Liver (tissue), 8 donors: ENCODE measurements at regions not wholly inside any gene's neighbourhood (a gene's known extent, or its start where the extent isn't known, plus 50 kb on each side); places are given as distances from the start of the nearest gene placed in this dataset.

ENCODE experiments used
- DNase-seq: peaks from one replicate; pipeline ENCODE4 v3.0.0-alpha.2; 2017; ENCODE audit warnings: low spot score
- H3K27ac ChIP-seq, 2 donors: one replicate each; pipeline ENCODE4 v1.7.0; 2013; ENCODE audit warnings: inconsistent platforms in 2 of 2, low read length in 2 of 2, control low read depth in 1 of 2, low read depth in 1 of 2, mild to moderate bottlenecking in 1 of 2
- H3K27me3 ChIP-seq, 4 donors: one replicate each; pipeline versions ENCODE4 v1.6.1 to v1.7.0; 2013; ENCODE audit warnings: low read length in 3 of 4, inconsistent platforms in 1 of 4, mild to moderate bottlenecking in 1 of 4, moderate library complexity in 1 of 4; ENCODE audit not compliant: control insufficient read depth in 4 of 4, insufficient read depth in 4 of 4
- H3K36me3 ChIP-seq, 4 donors: one replicate each; pipeline versions ENCODE4 v1.6.1 to v1.7.0; 2013; ENCODE audit warnings: low read length in 3 of 4, mild to moderate bottlenecking in 3 of 4, low read depth in 1 of 4, moderate library complexity in 1 of 4; ENCODE audit not compliant: control insufficient read depth in 4 of 4, insufficient read depth in 3 of 4
- H3K4me1 ChIP-seq, 4 donors: one replicate each; pipeline versions ENCODE4 v1.6.1 to v1.7.0; 2013; ENCODE audit warnings: low read length in 3 of 4, mild to moderate bottlenecking in 3 of 4, moderate library complexity in 1 of 4; ENCODE audit not compliant: control insufficient read depth in 4 of 4, insufficient read depth in 4 of 4
- H3K4me3 ChIP-seq, 3 donors: one replicate each; pipeline versions ENCODE4 v1.6.1 to v1.7.0; 2013; ENCODE audit warnings: low read length in 3 of 3, control low read depth in 1 of 3, low read depth in 1 of 3, mild to moderate bottlenecking in 1 of 3
- H3K9ac ChIP-seq, 2 donors: one replicate each; pipeline ENCODE4 v1.7.0; 2013; ENCODE audit warnings: low read length in 2 of 2, mild to moderate bottlenecking in 2 of 2, moderate library complexity in 2 of 2, control low read depth in 1 of 2, low read depth in 1 of 2
- H3K9me3 ChIP-seq, 4 donors: one replicate each; pipeline versions ENCODE4 v1.6.1 to v1.7.0; 2013; ENCODE audit warnings: low read length in 3 of 4; ENCODE audit not compliant: control insufficient read depth in 4 of 4
- ATF3 ChIP-seq: IDR thresholded peaks from 2 replicates; pipeline ENCODE4 v1.6.1; 2016; ENCODE audit warnings: antibody characterized with exemption
- CTCF ChIP-seq: fragments of 150-350 bp; IDR thresholded peaks from 2 replicates; pipeline ENCODE4 v1.5.1; 2017; ENCODE audit warnings: improper control_type of control experiment, low read depth, low read length; ENCODE audit not compliant: missing input control
- EGR1 ChIP-seq, 2 donors: IDR thresholded peaks; 2 replicates each; pipeline ENCODE4 v1.6.1; 2016 to 2018; ENCODE audit warnings: antibody characterized with exemption in 2 of 2, low read depth in 2 of 2
- FOXA1 ChIP-seq: IDR thresholded peaks from 2 replicates; pipeline ENCODE4 v1.6.1; 2016; ENCODE audit warnings: antibody characterized with exemption
- FOXA2 ChIP-seq: IDR thresholded peaks from 2 replicates; pipeline ENCODE4 v1.6.1; 2016; ENCODE audit warnings: antibody characterized with exemption
- GABPA ChIP-seq, 2 donors: IDR thresholded peaks in 1 of 2; conservative IDR thresholded peaks in 1 of 2; 2 replicates each; pipeline ENCODE4 v1.6.1; 2016; ENCODE audit warnings: antibody characterized with exemption in 2 of 2, mild to moderate bottlenecking in 1 of 2, moderate library complexity in 1 of 2
- HNF4A ChIP-seq, 2 donors: conservative IDR thresholded peaks; 2 replicates each; pipeline ENCODE4 v1.6.1; 2016; ENCODE audit warnings: antibody characterized with exemption in 2 of 2, mild to moderate bottlenecking in 2 of 2
- HNF4G ChIP-seq: IDR thresholded peaks from 2 replicates; pipeline ENCODE4 v1.6.1; 2016; ENCODE audit warnings: antibody characterized with exemption
- JUND ChIP-seq, 2 donors: IDR thresholded peaks; 2 replicates each; pipeline ENCODE4 v1.6.1; 2016; ENCODE audit warnings: antibody characterized with exemption in 2 of 2
- MAX ChIP-seq: IDR thresholded peaks from 2 replicates; pipeline ENCODE4 v1.6.1; 2016; ENCODE audit warnings: antibody characterized with exemption
- NR2F2 ChIP-seq: IDR thresholded peaks from 2 replicates; pipeline ENCODE4 v1.6.1; 2016; ENCODE audit warnings: antibody characterized with exemption
- RAD21 ChIP-seq, 2 donors: IDR thresholded peaks; 2 replicates each; pipeline ENCODE4 v1.6.1; 2016; ENCODE audit warnings: antibody characterized with exemption in 2 of 2, mild to moderate bottlenecking in 2 of 2
- REST ChIP-seq: IDR thresholded peaks from 2 replicates; pipeline ENCODE4 v1.6.1; 2016; ENCODE audit warnings: antibody characterized with exemption, mild to moderate bottlenecking
- RXRA ChIP-seq, 2 donors: IDR thresholded peaks; 2 replicates each; pipeline ENCODE4 v1.6.1; 2017 to 2018; ENCODE audit warnings: antibody characterized with exemption in 2 of 2, mild to moderate bottlenecking in 1 of 2
- SP1 ChIP-seq: IDR thresholded peaks from 2 replicates; pipeline ENCODE4 v1.6.1; 2018; ENCODE audit warnings: antibody characterized with exemption, mild to moderate bottlenecking
- TAF1 ChIP-seq: conservative IDR thresholded peaks from 2 replicates; pipeline ENCODE4 v1.6.1; 2016; ENCODE audit warnings: antibody characterized with exemption, mild to moderate bottlenecking
- YY1 ChIP-seq: IDR thresholded peaks from 2 replicates; pipeline ENCODE4 v1.6.1; 2016; ENCODE audit warnings: antibody characterized with exemption, mild to moderate bottlenecking
- ZBTB33 ChIP-seq: IDR thresholded peaks from 2 replicates; pipeline ENCODE4 v1.6.1; 2016; ENCODE audit warnings: antibody characterized with exemption
- WGBS: extraction: QIAGEN DNeasy Blood & Tissue Kit; methylation state at CpG from one replicate; pipeline ENCODE4 v1.1.7; 2013; 5-methylcytosine and 5-hydroxymethylcytosine counted together
- donor health status: healthy.
- donor health status: healthy.
- donor health status: healthy.
- donor health status: healthy.
- donor health status: healthy.

- Histone ChIP-seq H3K9me3 (no peaks in the 10 kb centered on the region), H3K36me3 (no peaks in the 10 kb centered on the region), H3K27me3 (no peaks in the 10 kb centered on the region), H3K4me3 (no peak overlapping the region), H3K9ac (no peak overlapping the region), H3K27ac (no peak overlapping the region), H3K4me1 (peaks cover 0 to 5% (median 0%) of the 10 kb centered on the region in 4 donors)
- DNase-seq = no peak
- 60% methylated on average over 8 of the region's 8 CpGs for WGBS
- no peak for TF ChIP-seq EGR1 (IDR thresholded peaks at IDR 0.05; ENCODE audit: low read depth in 2 of 2)
- TF ChIP-seq ZBTB33 = no peak
- TF ChIP-seq HNF4A (conservative IDR thresholded peaks at IDR 0.05) = no peak
- no peak for TF ChIP-seq FOXA1
Measured at GRCh38 chr15:70327856-70328678, 230.3 kb upstream of the TLE3 start.

- no peaks in the 10 kb centered on the region for H3K9me3 ChIP-seq
- no peaks in the 10 kb centered on the region for H3K27me3 ChIP-seq
- no peaks in the 10 kb centered on the region for H3K36me3 ChIP-seq
- no peak for DNase-seq
- no peak overlapping the region for H3K27ac ChIP-seq
- H3K9ac ChIP-seq = no peak overlapping the region
- H3K4me1 ChIP-seq = peaks cover 0 to 5% (median 0%) of the 10 kb centered on the region in 4 donors
- H3K4me3 ChIP-seq = no peak overlapping the region
- TF ChIP-seq CTCF (no peak), MAX (no peak), RAD21 (IDR thresholded peaks at IDR 0.05) (no peak), JUND (IDR thresholded peaks at IDR 0.05) (no peak), FOXA1 (no peak), FOXA2 (no peak), EGR1 (IDR thresholded peaks at IDR 0.05; ENCODE audit: low read depth in 2 of 2) (no peak), GABPA (IDR thresholded peaks at IDR 0.05 in 1 of 2, conservative IDR thresholded peaks at IDR 0.05 in 1 of 2) (no peak), YY1 (no peak), ZBTB33 (no peak), REST (no peak), SP1 (no peak), HNF4G (no peak), NR2F2 (no peak), TAF1 (no peak), ATF3 (no peak), HNF4A (conservative IDR thresholded peaks at IDR 0.05) (no peak), RXRA (IDR thresholded peaks at IDR 0.05) (no peak)
- WGBS = 74% methylated on average over 3 of the region's 3 CpGs
Measured at GRCh38 chr15:70327328-70327855, 229.7 kb upstream of the TLE3 start.
